ENCODE measurements at regions not wholly inside any gene's neighbourhood (a gene's known extent, or its start where the extent isn't known, plus 50 kb on each side); places are given as distances from the start of the nearest gene placed in this dataset.

DNA sequence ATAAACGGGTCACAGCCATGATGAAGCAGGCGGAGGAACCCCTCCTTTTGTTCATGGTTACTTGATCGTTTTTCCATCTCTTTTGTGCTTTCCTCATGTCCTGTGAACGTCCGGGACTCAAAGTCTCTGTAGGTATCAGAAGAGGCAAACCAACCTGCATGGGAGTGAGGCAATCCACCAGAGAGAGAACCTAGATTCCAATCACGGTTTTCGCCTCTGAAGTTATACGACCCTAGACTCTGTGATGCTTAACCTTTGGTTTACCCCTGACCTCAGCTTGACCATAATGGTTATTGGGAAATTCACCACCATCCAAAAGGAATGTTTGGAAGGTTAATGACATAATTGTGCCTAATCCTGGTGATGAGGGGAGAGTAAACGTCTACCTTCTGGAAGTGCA lies 186.8 kb upstream of the PRICKLE1 start:
- Histone ChIP-seq H3K36me3 (ENCODE audit: insufficient read depth, low read length) (no peaks in the 10 kb centered on the region), H3K79me2 (ENCODE audit: insufficient read depth, low read length) (no peaks in the 10 kb centered on the region), H3K27me3 (ENCODE audit: insufficient read depth, low read length) (no peaks in the 10 kb centered on the region), H3K4me2 (ENCODE audit: low read length) (no peak overlapping the region), H4K20me1 (ENCODE audit: insufficient read depth, low read length) (no peaks in the 10 kb centered on the region), H3K9me3 (ENCODE audit: insufficient read depth, low read depth, low read length) (no peaks in the 10 kb centered on the region), H3K4me3 (ENCODE audit: insufficient read depth, low read depth, low read length) (no peak overlapping the region), H3K27ac (ENCODE audit: low read depth, low read length) (no peak overlapping the region), H3K9ac (ENCODE audit: low read length) (no peak overlapping the region), H2AFZ (ENCODE audit: low read depth, low read length) (no peak overlapping the region), H3K4me1 (ENCODE audit: insufficient read depth, low read length) (no peaks in the 10 kb centered on the region)
- Mint-ChIP-seq H3K27ac (ENCODE audit: unreplicated experiment) (no peak overlapping the region), H3K9me3 (ENCODE audit: unreplicated experiment) (no peaks in the 10 kb centered on the region), H3K4me3 (ENCODE audit: unreplicated experiment) (no peak overlapping the region), H3K4me1 (ENCODE audit: low read depth, unreplicated experiment) (peaks cover 6% of the 10 kb centered on the region), H3K27me3 (ENCODE audit: low read depth, unreplicated experiment) (peaks cover 20% of the 10 kb centered on the region), H3K36me3 (ENCODE audit: low read depth, unreplicated experiment) (no peaks in the 10 kb centered on the region)
- DNase-seq (ENCODE audit: low read depth) (no peak), FAIRE-seq (no peak)
- TF ChIP-seq, protein P1, sequence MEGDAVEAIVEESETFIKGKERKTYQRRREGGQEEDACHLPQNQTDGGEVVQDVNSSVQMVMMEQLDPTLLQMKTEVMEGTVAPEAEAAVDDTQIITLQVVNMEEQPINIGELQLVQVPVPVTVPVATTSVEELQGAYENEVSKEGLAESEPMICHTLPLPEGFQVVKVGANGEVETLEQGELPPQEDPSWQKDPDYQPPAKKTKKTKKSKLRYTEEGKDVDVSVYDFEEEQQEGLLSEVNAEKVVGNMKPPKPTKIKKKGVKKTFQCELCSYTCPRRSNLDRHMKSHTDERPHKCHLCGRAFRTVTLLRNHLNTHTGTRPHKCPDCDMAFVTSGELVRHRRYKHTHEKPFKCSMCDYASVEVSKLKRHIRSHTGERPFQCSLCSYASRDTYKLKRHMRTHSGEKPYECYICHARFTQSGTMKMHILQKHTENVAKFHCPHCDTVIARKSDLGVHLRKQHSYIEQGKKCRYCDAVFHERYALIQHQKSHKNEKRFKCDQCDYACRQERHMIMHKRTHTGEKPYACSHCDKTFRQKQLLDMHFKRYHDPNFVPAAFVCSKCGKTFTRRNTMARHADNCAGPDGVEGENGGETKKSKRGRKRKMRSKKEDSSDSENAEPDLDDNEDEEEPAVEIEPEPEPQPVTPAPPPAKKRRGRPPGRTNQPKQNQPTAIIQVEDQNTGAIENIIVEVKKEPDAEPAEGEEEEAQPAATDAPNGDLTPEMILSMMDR (IDR thresholded peaks at IDR 0.05; ENCODE audit: insufficient read depth, low read depth, low read length) = no peak
- no peak for TF ChIP-seq EZH2 (IDR thresholded peaks at IDR 0.05; ENCODE audit: insufficient read depth, low read length)

DNA sequence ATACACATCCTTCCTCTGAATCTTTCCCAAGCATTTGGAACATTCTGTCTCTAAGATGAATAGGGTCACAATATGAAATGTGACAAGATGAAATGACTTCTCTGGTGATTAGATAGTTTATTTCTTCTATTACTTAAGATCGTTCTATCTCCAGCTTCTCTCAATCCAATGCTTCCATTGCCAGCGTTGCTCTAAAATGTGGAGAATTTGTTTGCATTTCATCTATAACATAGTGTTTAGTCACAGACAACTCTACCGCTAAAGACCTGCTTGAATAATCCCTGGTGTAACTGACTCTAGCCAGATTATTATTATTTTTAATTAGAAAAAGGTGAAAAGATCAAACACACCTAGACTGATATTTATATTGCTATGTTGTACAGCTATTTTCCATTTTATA lies 184.7 kb upstream of the PRICKLE1 start:
- Histone ChIP-seq H3K9me3 (ENCODE audit: insufficient read depth, low read depth, low read length) (no peaks in the 10 kb centered on the region), H3K9ac (ENCODE audit: low read length) (no peak overlapping the region), H3K4me1 (ENCODE audit: insufficient read depth, low read length) (no peaks in the 10 kb centered on the region), H3K27ac (ENCODE audit: low read depth, low read length) (no peak overlapping the region), H3K4me2 (ENCODE audit: low read length) (no peak overlapping the region), H3K79me2 (ENCODE audit: insufficient read depth, low read length) (no peaks in the 10 kb centered on the region), H3K27me3 (ENCODE audit: insufficient read depth, low read length) (no peaks in the 10 kb centered on the region), H3K36me3 (ENCODE audit: insufficient read depth, low read length) (no peaks in the 10 kb centered on the region), H2AFZ (ENCODE audit: low read depth, low read length) (no peak overlapping the region), H4K20me1 (ENCODE audit: insufficient read depth, low read length) (no peaks in the 10 kb centered on the region), H3K4me3 (ENCODE audit: insufficient read depth, low read depth, low read length) (no peak overlapping the region)
- FAIRE-seq (no peak), DNase-seq (ENCODE audit: low read depth) (no peak)
- peaks cover 6% of the 10 kb centered on the region for H3K27me3 Mint-ChIP-seq (ENCODE audit: low read depth, unreplicated experiment)
- H3K4me3 Mint-ChIP-seq (ENCODE audit: unreplicated experiment) = no peak overlapping the region
- TF ChIP-seq, protein P1 (IDR thresholded peaks at IDR 0.05; ENCODE audit: insufficient read depth, low read depth, low read length) = no peak
- no peak for TF ChIP-seq EZH2 (IDR thresholded peaks at IDR 0.05; ENCODE audit: insufficient read depth, low read length)
- H3K36me3 Mint-ChIP-seq (ENCODE audit: low read depth, unreplicated experiment) = no peaks in the 10 kb centered on the region
- peaks cover 4% of the 10 kb centered on the region for H3K9me3 Mint-ChIP-seq (ENCODE audit: unreplicated experiment)
- peaks cover 2% of the 10 kb centered on the region for H3K4me1 Mint-ChIP-seq (ENCODE audit: low read depth, unreplicated experiment)
- H3K27ac Mint-ChIP-seq (ENCODE audit: unreplicated experiment) = no peak overlapping the region

DNA sequence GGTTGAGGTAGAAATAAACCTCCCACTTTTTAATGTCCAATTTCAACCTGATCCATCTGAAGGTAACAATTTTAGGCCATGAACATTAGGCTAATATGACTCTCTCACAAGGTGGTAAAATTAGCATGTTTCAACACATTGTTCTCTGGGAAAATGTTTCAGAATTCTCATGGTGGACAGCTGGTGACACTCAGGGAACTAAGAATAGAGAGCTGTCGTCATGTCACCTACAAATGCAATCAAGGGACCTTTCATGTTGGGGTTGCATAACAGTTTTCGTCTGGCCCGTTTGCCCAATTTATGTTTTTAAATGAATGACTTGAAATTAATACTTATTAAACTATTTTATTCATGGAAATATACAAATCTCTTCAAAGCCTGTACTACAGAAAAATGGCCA lies 180.7 kb upstream of the PRICKLE1 start:
- peaks cover 4% of the 10 kb centered on the region for H3K9me3 Mint-ChIP-seq (ENCODE audit: unreplicated experiment)

More for the DNA sequence above, 180.7 kb upstream of the PRICKLE1 start:
- Histone ChIP-seq H3K27me3 (ENCODE audit: insufficient read depth, low read length) (no peaks in the 10 kb centered on the region), H3K79me2 (ENCODE audit: insufficient read depth, low read length) (no peaks in the 10 kb centered on the region), H4K20me1 (ENCODE audit: insufficient read depth, low read length) (no peaks in the 10 kb centered on the region), H3K4me2 (ENCODE audit: low read length) (no peak overlapping the region), H3K9ac (ENCODE audit: low read length) (no peak overlapping the region), H3K4me1 (ENCODE audit: insufficient read depth, low read length) (no peaks in the 10 kb centered on the region), H3K36me3 (ENCODE audit: insufficient read depth, low read length) (no peaks in the 10 kb centered on the region), H3K27ac (ENCODE audit: low read depth, low read length) (no peak overlapping the region), H2AFZ (ENCODE audit: low read depth, low read length) (no peak overlapping the region), H3K4me3 (ENCODE audit: insufficient read depth, low read depth, low read length) (no peak overlapping the region), H3K9me3 (ENCODE audit: insufficient read depth, low read depth, low read length) (no peaks in the 10 kb centered on the region)
- no peaks in the 10 kb centered on the region for H3K27me3 Mint-ChIP-seq (ENCODE audit: low read depth, unreplicated experiment)
- no peak for DNase-seq (ENCODE audit: low read depth)
- TF ChIP-seq, protein P1 (IDR thresholded peaks at IDR 0.05; ENCODE audit: insufficient read depth, low read depth, low read length) = no peak
- TF ChIP-seq EZH2 (IDR thresholded peaks at IDR 0.05; ENCODE audit: insufficient read depth, low read length) = no peak
- no peak overlapping the region for H3K4me3 Mint-ChIP-seq (ENCODE audit: unreplicated experiment)
- H3K4me1 Mint-ChIP-seq (ENCODE audit: low read depth, unreplicated experiment) = no peaks in the 10 kb centered on the region
- no peak overlapping the region for H3K27ac Mint-ChIP-seq (ENCODE audit: unreplicated experiment)
- no peaks in the 10 kb centered on the region for H3K36me3 Mint-ChIP-seq (ENCODE audit: low read depth, unreplicated experiment)
- FAIRE-seq = no peak
